T-helper 17 cell (primary cell): ENCODE measurements at regions not wholly inside any gene's neighbourhood (a gene's known extent, or its start where the extent isn't known, plus 50 kb on each side); places are given as distances from the start of the nearest gene placed in this dataset.
A peak's percentile ranks its signal among the peaks of the same experiment; 100 is the strongest.

ENCODE experiments used
- ATAC-seq: fragments of 150-1000 bp; cut with Tn5 transposase; 2 replicates; pipeline ENCODE4 v1.10.0; 2021; ENCODE audit warnings: mild to moderate bottlenecking, moderate library complexity
- DNase-seq, 3 donors: peaks; one replicate each; pipeline versions ENCODE4 v3.0.0 to v3.0.0-alpha.2; 2020 to 2021
- H3K9me3 ChIP-seq: one replicate; pipeline ENCODE4 v1.7.0; 2013; ENCODE audit warnings: low read length, mild to moderate bottlenecking; ENCODE audit not compliant: control insufficient read depth, poor library complexity, severe bottlenecking
- H3K27ac Mint-ChIP-seq: one replicate; pipeline ENCODE4 v1.8.0; 2022; ENCODE audit warnings: mild to moderate bottlenecking, moderate library complexity, mixed read lengths
- H3K27me3 Mint-ChIP-seq: one replicate; pipeline ENCODE4 v1.8.0; 2022; ENCODE audit warnings: mixed read lengths
- H3K36me3 Mint-ChIP-seq: one replicate; pipeline ENCODE4 v1.8.0; 2022; ENCODE audit warnings: low read depth, mixed read lengths
- H3K4me1 Mint-ChIP-seq: one replicate; pipeline ENCODE4 v1.8.0; 2022; ENCODE audit warnings: mild to moderate bottlenecking, mixed read lengths
- H3K4me3 Mint-ChIP-seq: one replicate; pipeline ENCODE4 v1.8.0; 2022; ENCODE audit warnings: mild to moderate bottlenecking, moderate library complexity, mixed read lengths

GRCh38 chr21:15496911-15497310, 232.9 kb upstream of the USP25 start:
- Mint-ChIP-seq H3K27ac (no peak overlapping the region), H3K27me3 (peaks cover 12% of the 10 kb centered on the region), H3K4me3 (no peak overlapping the region), H3K4me1 (no peaks in the 10 kb centered on the region), H3K36me3 (no peaks in the 10 kb centered on the region)
- no peak for DNase-seq
- H3K9me3 ChIP-seq: no peaks in the 10 kb centered on the region
- ATAC-seq: no peak

GRCh38 chr21:15498455-15498854, 231.3 kb upstream of the USP25 start:
- ATAC-seq (no peak), DNase-seq (no peak)
- H3K36me3 Mint-ChIP-seq: no peaks in the 10 kb centered on the region
- H3K4me3 Mint-ChIP-seq: no peak overlapping the region
- H3K4me1 Mint-ChIP-seq: no peaks in the 10 kb centered on the region
- no peak overlapping the region for H3K27ac Mint-ChIP-seq
- H3K27me3 Mint-ChIP-seq: peaks cover 14% of the 10 kb centered on the region
- no peaks in the 10 kb centered on the region for H3K9me3 ChIP-seq

- H3K27me3 Mint-ChIP-seq: peaks cover 6% of the 10 kb centered on the region
- H3K36me3 Mint-ChIP-seq: peaks cover 3% of the 10 kb centered on the region
- no peak overlapping the region for H3K27ac Mint-ChIP-seq
- DNase-seq (no peak), ATAC-seq (no peak)
- H3K9me3 ChIP-seq: no peaks in the 10 kb centered on the region
- H3K4me1 Mint-ChIP-seq: no peaks in the 10 kb centered on the region
- H3K4me3 Mint-ChIP-seq: no peak overlapping the region
Measured at GRCh38 chr21:15506086-15506485, 223.7 kb upstream of the USP25 start.

- Mint-ChIP-seq H3K4me3 (no peak overlapping the region), H3K4me1 (peaks cover under 1% of the 10 kb centered on the region), H3K27ac (no peak overlapping the region), H3K27me3 (no peaks in the 10 kb centered on the region), H3K36me3 (peaks cover 3% of the 10 kb centered on the region)
- no peaks in the 10 kb centered on the region for H3K9me3 ChIP-seq
- DNase-seq (no peak), ATAC-seq (no peak)
Measured at GRCh38 chr21:15508554-15508953, 221.2 kb upstream of the USP25 start.

- Mint-ChIP-seq H3K27me3 (no peaks in the 10 kb centered on the region), H3K4me1 (peaks cover 16% of the 10 kb centered on the region), H3K4me3 (peak overlapping the region; percentile 80), H3K27ac (peak overlapping the region; percentile 87), H3K36me3 (peaks cover 3% of the 10 kb centered on the region)
- ATAC-seq (peak; percentile 99), DNase-seq (peak in 2 of 3 donors; percentile 12 to 20)
- H3K9me3 ChIP-seq: no peaks in the 10 kb centered on the region
Measured at GRCh38 chr21:15514073-15514946, 215.5 kb upstream of the USP25 start.

- H3K27ac Mint-ChIP-seq: no peak overlapping the region
- DNase-seq: no peak
- no peak overlapping the region for H3K4me3 Mint-ChIP-seq
- no peaks in the 10 kb centered on the region for H3K27me3 Mint-ChIP-seq
- no peaks in the 10 kb centered on the region for H3K9me3 ChIP-seq
- peaks cover 3% of the 10 kb centered on the region for H3K36me3 Mint-ChIP-seq
- peaks cover 22% of the 10 kb centered on the region for H3K4me1 Mint-ChIP-seq
- ATAC-seq: no peak
Measured at GRCh38 chr21:15515908-15516307, 213.9 kb upstream of the USP25 start.

GRCh38 chr21:15517394-15517793, 212.4 kb upstream of the USP25 start:
- no peak for ATAC-seq
- H3K4me1 Mint-ChIP-seq: peaks cover 25% of the 10 kb centered on the region
- H3K27me3 Mint-ChIP-seq: no peaks in the 10 kb centered on the region
- H3K27ac Mint-ChIP-seq: no peak overlapping the region
- H3K4me3 Mint-ChIP-seq: no peak overlapping the region
- H3K36me3 Mint-ChIP-seq: peaks cover 3% of the 10 kb centered on the region
- no peaks in the 10 kb centered on the region for H3K9me3 ChIP-seq
- no peak for DNase-seq

- ATAC-seq: no peak
- Mint-ChIP-seq H3K4me3 (peak overlapping the region; percentile 8), H3K4me1 (peaks cover 12% of the 10 kb centered on the region), H3K27ac (peak overlapping the region; percentile 32), H3K27me3 (peaks cover 6% of the 10 kb centered on the region), H3K36me3 (peaks cover 3% of the 10 kb centered on the region)
- DNase-seq: no peak
- H3K9me3 ChIP-seq: no peaks in the 10 kb centered on the region
Measured at GRCh38 chr21:15520811-15521643, 208.8 kb upstream of the USP25 start.

- DNase-seq: no peak
- Mint-ChIP-seq H3K36me3 (peaks cover 3% of the 10 kb centered on the region), H3K27ac (peak overlapping the region; percentile 32), H3K4me3 (no peak overlapping the region), H3K27me3 (peaks cover 6% of the 10 kb centered on the region), H3K4me1 (peaks cover 12% of the 10 kb centered on the region)
- no peaks in the 10 kb centered on the region for H3K9me3 ChIP-seq
- no peak for ATAC-seq
Measured at GRCh38 chr21:15521644-15522001, 208.2 kb upstream of the USP25 start.

- DNase-seq (no peak), ATAC-seq (no peak)
- Mint-ChIP-seq H3K27ac (no peak overlapping the region), H3K27me3 (peaks cover 6% of the 10 kb centered on the region), H3K4me1 (peaks cover 16% of the 10 kb centered on the region), H3K36me3 (peaks cover 3% of the 10 kb centered on the region), H3K4me3 (no peak overlapping the region)
- no peaks in the 10 kb centered on the region for H3K9me3 ChIP-seq
Measured at GRCh38 chr21:15522148-15522547, 207.6 kb upstream of the USP25 start.

- H3K36me3 Mint-ChIP-seq: peaks cover under 1% of the 10 kb centered on the region
- peaks cover 6% of the 10 kb centered on the region for H3K27me3 Mint-ChIP-seq
- no peak for DNase-seq
- H3K9me3 ChIP-seq: no peaks in the 10 kb centered on the region
- no peak overlapping the region for H3K27ac Mint-ChIP-seq
- no peak overlapping the region for H3K4me3 Mint-ChIP-seq
- ATAC-seq: no peak
- H3K4me1 Mint-ChIP-seq: peaks cover 16% of the 10 kb centered on the region
Measured at GRCh38 chr21:15524855-15525254, 204.9 kb upstream of the USP25 start.

- H3K27ac Mint-ChIP-seq: no peak overlapping the region
- ATAC-seq (no peak), DNase-seq (no peak)
- H3K27me3 Mint-ChIP-seq: peaks cover 6% of the 10 kb centered on the region
- H3K36me3 Mint-ChIP-seq: peaks cover 2% of the 10 kb centered on the region
- no peaks in the 10 kb centered on the region for H3K9me3 ChIP-seq
- peaks cover 7% of the 10 kb centered on the region for H3K4me1 Mint-ChIP-seq
- no peak overlapping the region for H3K4me3 Mint-ChIP-seq
Measured at GRCh38 chr21:15526798-15527197, 203.0 kb upstream of the USP25 start.

- DNase-seq (no peak), ATAC-seq (no peak)
- no peak overlapping the region for H3K27ac Mint-ChIP-seq
- H3K4me1 Mint-ChIP-seq: peaks cover 6% of the 10 kb centered on the region
- peaks cover 11% of the 10 kb centered on the region for H3K27me3 Mint-ChIP-seq
- H3K4me3 Mint-ChIP-seq: no peak overlapping the region
- no peaks in the 10 kb centered on the region for H3K9me3 ChIP-seq
- H3K36me3 Mint-ChIP-seq: peaks cover 2% of the 10 kb centered on the region
Measured at GRCh38 chr21:15528346-15528745, 201.4 kb upstream of the USP25 start.
